ENCODE measurements at regions not wholly inside any gene's neighbourhood (a gene's known extent, or its start where the extent isn't known, plus 50 kb on each side); places are given as distances from the start of the nearest gene placed in this dataset.

DNA sequence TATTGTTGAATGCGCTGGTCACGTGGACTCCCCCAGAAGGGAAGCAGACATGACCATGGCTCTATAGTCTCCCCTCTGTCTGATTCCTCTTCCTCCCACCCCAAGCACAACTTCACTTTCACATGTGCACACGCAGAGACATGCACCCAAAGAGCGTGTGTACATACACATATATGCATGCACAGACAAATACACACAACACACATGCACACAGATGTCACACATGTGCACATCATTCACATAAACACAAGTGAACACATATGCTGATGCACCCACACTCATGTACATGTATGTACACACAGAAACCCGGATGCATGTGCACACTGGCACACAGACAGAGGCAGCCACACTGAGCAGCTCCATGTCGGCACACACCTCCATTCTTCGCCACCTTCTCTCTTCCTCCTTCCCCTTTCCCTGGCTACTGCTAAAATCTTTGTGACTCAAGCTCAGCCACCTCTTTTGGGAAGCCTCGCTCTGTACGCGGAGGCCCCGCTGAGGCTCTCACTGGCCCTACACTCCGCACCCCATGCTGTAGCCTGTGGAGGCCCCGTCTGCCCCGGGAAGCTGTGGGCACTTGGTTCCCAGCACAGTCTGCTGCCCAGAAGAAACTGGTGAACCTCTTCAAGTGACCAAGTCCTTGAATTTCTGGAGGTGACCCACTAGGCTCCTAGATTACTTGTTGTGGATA lies 101.6 kb upstream of the TEX51 start:
- peak; percentile 26 for DNase-seq

DNA sequence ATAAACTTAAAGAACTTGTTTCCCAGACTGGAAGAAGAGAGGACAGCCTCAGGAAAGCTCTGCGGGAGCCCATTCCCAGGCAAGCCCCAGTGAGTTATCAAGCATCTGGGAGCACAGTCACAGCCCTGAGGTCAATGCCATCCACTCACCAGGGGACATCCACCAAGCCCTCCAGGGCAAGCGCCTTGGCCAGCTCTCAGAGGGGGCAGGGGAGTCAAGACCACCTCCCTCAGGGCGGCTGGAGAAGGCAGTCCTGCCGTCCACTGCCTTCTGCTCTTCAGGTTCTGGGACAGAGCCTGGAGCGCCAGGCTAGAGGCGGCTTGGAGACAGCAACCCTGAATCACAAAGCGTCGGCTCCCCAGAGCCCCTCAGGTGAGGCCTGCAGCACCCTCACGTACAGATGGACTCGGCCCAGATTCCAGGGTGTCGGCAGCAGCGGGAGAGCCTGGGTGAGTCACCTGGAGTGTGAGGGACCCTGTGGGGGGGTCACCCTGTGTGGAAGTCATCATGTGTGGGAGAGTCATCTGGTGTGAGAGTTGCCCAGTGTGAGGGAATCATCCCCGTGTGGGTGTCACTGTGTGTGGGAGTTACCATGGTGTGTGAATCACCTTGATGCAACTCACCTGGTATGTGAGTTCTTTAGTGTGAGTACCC lies 100.9 kb upstream of the TEX51 start:
- DNase-seq: no peak

DNA sequence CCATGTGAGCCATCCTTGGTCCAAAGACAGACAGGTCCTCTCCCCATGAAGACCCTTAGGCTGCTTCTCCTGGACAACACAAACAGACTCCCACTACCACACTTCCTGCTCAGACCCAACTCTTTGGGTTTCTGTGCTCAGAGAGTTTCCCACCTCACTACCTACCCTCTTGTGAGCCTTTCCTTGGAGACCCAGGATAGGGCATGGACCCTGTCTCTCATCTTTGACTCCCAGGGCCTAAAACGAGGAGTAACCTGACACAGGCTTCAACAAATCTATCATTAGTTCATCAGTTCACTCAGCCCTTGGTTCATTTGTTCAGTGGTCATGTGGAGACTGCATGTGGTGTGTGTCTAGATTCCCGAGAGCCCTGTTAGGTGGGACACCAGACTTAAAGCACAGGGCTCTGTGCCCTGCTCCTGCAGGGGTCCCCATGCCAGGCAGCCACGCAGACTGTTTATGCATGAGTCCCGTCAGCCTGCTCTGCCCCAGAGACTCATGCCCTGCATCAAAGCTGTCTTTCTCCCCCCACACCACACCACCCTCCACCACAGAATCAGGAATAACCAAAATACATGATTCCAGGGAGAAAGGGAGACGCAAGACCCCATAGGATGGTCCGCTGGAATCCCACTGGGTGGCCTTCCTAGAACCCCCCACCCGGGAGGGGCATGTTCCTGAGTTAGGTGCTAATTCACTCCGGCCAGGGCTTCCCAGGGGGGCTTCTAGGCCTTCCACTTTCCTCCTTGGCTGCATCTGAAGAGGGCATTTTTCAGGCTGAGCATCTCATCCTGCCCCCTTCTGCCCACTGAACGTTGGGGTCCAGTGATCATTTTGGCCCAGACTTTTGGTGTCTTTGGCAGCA lies 100.2 kb upstream of the TEX51 start:
- no peak for DNase-seq

DNA sequence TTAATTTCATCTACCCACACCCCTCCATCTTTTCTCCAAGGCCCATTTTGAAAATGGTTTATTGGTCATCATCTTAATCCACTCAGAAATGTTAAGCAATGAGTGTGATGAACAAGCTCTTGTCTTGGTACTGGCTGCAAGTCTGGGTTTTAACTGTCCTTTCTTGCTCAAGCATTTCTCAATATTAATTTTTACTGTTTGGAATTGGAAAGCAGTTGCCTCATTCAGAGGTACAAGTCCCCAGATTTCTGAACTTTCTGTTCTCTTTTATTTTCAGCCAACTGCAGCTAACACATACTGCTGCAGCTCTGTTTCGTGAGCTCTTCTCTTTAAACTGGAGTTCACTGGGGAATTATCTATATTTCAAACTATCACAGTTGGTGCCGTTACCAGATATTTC lies 99.4 kb upstream of the TEX51 start:
- DNase-seq: peak; percentile 90

DNA sequence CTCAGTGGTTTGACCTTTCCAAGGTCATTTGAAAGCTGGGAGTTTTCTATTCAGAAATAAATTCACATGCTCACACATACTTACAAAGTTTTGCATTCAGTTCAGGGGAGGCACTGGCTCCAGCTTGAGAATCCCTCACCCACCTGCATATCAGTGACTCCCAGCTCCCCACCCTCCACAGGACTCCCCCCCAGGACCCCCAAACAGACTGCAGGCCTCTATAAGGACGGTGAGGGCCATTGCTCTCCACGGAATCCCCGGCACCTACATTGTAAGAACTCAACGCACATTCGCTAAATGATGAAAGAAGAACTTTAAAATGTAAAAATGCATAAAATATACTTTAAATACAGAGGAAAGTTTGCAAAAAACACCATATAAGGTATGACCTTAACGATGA lies 97.2 kb upstream of the TEX51 start:
- no peak for DNase-seq

DNA sequence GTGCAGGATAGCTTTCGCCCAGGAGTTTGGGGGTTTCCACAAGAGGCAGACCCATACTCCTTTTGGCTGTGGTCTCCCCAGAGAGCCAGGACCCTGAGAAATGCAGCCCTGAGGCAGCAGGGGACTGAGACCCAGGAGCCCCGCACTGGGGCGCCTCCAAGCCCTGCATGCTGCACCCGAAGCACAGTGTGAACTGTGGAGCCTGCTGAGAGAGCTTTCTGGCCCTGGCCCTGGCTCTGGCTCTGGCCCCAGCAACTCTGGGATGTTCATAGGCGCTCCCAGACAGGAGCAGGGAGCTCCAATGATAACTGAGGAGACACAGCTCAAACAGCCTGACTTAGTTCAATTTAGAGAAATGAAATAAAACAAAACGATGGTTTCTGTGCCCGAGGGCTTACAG lies 96.4 kb upstream of the TEX51 start:
- DNase-seq: no peak

DNA sequence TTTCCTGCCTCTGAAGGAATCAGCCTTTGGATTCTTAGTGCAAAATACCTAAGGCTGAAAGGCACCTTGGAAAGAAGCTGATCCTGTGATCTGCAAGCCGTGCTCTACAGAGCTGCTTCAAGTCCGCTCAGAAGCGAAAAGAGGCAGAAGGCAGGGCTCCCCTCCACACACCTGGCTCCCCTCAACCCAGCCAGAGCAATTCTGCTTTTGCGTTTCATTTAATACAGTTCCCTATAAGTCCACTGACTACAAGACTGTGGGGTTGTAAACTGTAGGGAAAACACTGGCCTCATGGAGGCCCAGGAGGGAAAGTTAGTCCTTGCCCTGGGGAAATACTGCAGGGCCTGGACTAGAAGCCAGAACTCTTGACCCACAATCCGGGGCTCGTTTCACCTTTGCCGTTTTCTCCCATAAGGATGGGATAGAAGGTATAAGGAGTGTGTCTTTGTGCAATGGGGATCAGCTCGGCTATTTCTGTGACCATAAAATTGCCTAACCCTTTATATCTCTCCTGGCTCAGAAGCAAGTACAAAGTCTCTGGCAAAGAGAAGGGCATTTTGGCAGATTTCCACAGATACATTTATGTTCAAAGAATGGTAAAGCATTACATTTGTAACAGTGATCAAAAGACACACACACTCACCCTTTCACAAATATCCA lies 95.8 kb upstream of the TEX51 start:
- DNase-seq: no peak

DNA sequence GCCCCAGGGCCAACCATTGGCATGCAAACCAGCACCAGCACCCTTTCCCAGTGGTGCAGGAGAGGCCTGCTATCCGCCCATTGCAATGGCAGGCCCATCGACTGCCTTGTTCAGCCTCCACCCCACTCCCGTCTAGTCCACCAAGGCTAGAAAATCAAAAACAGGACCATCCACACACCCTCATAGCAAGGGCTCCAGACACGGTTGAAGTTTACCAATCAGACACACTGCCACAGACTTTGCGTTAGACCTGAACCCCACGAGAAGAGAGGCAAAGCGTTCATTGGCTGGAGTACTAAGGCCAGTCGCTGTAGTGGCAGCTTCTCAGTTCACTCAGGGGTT lies 95.3 kb upstream of the TEX51 start:
- no peak for DNase-seq

DNA sequence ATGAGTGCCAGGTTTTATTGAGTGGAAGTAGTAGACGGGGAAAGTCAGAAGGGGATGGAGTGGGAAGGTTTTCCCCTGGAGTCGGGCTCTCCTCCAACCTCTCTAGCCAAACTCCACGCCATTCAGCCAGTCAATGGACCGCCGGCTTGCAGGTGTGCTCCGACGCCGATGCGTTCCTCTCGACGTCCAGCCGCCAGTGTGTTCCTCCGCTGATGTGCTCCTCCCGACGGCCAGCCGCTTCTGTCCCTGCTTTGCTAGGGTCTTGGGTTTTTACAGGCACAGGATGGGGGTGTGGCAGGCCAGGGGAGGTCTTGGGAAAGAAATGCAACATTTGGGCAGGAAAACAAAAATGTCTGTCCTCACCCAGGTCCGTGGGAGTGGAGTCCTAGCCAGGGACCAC lies 94.3 kb upstream of the TEX51 start:
- DNase-seq: no peak

DNA sequence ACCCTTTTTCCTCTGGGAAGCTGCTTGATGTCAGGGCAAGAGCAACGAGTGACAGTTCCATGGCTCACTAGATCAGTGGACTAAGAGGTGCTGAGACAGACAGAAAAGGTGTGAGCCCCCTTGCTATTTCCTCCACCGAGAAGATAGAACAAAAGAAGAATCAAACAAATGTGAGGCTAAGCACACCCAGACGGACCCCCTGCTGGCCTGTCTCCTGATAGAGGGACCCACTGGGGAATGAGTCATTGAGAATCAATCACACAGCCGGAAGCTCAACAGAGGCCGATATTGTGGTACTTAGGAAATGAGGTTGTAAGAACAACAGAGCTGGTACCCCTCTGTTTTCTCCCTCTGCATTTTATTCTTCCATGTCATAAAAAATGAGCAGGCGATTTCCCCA lies 89.8 kb upstream of the TEX51 start:
- no peak for DNase-seq

DNA sequence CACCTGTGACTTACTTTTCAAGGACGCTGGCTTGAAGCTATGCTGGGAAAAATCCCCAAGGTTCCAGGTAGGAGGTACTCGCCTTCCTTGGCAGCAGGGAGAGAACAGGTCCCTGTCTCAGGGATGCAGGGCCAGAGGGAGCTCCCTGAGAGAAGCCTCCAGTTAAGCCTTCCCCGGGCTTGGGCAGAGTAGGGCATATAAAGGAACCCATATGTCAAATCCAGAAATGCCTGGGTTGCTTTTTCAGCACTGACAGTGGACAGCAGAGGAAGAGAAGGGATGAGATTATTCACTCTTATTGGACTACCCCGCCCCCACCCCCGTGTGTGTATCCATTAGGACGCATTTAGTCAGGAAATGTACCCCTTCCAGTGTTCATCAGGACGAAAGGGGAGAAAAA lies 89.3 kb upstream of the TEX51 start:
- no peak for DNase-seq

DNA sequence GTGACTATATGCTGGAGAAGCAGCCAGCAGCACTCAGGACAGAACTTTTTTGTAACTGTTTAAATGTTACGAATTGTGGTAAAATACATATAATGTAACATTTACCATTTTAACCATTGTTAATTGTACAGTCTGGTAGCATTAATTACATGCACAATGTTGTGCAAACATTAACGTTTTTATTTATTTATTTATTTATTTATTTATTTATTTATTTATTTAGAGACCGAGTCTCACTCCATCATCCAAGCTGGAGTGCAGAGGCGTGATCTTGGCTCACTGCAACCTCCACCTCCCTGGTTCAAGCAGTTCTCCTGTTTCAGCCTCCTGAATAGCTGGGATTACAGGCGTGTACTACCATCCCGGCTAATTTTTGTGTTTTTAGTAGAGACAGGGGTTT lies 88.7 kb upstream of the TEX51 start:
- DNase-seq: no peak

DNA sequence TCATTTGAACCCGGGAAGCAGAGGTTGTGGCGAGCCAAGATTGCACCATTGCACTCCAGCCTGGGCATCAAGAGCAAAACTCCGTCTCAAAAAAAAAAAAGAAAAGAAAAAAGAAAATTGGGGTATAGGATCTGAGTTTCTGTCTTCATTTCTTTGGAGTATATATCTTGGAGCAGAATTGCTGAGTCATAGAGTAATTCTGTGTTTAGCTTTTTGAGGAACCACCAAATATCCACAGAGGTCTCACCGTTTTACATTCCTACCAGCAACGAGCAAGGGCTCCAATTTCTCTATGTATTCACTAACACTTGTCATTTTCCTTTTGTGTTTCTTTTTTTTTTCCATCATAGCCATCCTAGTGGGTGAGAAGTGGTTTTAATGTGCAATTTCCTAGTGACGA lies 87.6 kb upstream of the TEX51 start:
- DNase-seq: no peak

DNA sequence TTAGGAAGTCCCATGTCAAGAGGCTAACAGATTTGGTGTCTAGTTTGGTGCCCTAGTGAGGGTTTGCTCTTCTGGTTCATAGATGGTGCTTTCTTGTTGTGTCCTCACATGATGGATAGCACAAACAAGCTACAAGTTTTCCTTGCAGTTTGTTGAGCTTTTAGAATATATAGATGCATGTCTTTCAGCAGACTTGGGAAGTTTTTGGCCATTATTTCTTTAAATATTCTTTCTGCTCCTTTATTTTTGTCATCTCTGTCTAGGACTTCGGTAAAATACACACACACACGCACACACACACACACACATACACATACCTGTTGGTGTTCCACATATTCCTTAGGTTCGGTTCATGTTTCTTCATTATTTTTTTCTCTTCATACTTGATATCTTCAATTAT lies 81.5 kb upstream of the TEX51 start:
- no peak for DNase-seq

DNA sequence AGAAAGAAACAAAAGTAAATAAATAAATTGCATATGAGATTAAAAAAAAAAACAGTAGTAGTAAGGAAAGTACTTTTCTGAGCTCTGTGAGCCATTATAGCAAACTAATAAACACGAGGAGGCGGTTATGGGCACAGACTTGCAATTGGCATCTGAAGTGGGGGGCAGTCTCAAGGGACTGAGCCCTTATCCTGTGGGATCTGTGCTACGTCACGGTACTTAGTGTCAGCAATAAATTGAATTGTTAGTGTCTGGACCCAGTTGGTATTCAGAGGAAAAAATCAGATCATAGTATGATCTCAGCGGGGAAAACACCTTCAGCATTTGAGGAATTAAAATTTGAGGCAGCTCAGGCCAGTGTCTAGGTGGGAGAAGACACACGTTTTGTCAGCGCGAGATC lies 76.6 kb upstream of the TEX51 start:
- DNase-seq: no peak

DNA sequence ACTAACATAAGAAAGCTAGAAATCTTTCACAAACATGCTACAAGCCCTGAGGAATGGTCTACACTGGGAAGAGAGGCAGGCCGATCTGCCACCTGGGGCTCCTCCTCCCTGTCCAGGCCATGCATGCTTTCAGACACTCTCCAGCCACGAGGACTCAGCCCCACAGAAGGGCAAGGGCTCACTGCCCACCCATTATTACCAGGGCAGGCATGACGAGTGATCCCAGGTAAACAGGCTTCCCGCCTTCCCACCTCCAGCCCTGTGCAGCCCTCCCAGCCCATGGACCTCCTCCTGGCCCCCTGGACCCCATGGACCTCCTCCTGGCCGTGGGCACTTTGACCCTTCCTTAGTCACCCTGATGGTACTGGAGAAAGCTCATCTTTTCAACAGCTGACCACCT lies 75.8 kb upstream of the TEX51 start:
- no peak for DNase-seq

DNA sequence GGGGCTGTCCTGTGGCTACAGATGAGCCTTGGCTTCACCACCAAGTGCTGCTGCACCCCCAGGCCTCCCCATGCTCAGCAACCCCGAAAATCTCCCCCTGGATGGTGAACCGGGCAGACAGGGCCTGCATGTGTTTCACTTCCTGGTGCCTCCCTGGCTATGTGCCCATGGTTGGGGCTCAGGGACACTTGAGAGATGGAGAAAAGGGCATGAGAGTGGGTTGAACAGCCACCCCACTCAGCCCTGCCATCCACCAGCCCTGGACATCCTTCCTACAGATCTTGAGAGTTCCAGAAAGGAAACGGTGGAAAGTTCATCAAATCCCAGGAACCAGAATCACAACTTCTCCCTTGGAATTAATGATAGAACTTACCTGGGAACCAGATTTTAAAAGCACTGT lies 74.7 kb upstream of the TEX51 start:
- no peak for DNase-seq

DNA sequence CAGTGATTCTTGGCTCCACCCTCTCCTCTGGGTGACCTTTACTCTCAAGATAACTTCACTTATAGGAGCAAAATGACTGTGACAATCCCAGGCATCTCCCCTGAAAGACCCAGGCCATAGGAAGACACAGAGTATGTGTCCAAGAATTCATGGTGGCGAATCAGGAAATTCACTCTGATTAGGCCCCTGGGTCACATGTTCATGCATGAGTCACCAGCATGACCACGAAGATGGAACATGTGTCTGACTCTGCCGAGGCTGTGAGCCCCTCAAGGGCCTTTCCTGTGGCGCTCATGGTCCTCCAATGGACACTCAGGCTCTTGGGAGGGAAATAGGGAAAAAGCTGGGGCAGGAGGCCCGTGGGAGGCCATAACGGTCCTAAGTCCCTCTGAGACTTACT lies 74.0 kb upstream of the TEX51 start:
- DNase-seq: no peak

DNA sequence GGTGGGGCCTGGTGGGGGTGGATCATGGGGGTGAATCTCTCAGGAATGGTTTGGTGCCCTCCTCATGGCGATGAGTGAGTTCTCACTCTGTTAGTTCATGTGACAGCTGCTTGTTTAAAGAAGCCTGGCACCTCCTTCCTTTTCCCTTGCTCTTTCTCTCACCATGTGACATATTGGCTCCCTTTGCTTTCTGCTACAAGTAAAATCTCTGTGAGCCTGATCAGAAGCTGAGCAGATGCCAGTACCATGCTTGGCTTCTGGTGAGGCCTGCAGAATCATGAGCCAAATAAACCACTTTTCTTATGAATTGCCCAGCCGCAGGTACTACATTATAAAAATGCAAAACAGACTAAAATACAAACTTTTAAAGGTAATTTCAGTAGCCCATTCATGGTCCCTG lies 73.4 kb upstream of the TEX51 start:
- DNase-seq: no peak

DNA sequence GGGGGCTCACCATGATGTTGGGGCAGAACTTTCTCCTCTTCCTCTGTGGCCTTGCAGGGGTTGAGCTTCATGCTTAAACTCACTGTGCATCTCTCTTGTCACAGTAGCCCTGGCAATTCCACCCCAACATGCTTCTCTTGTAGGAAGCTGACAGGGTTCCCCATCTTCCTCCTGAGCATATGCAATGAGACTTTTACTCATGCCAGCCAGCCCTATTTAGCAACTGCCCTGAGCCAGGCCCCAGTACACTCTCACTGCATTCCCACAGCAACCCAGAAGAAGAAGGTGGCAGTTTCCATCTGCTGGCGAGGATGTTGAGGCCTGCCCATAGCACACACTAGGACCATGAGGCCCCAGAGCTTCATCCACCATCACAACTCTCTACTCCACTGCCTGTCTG lies 72.2 kb upstream of the TEX51 start:
- no peak for DNase-seq

DNA sequence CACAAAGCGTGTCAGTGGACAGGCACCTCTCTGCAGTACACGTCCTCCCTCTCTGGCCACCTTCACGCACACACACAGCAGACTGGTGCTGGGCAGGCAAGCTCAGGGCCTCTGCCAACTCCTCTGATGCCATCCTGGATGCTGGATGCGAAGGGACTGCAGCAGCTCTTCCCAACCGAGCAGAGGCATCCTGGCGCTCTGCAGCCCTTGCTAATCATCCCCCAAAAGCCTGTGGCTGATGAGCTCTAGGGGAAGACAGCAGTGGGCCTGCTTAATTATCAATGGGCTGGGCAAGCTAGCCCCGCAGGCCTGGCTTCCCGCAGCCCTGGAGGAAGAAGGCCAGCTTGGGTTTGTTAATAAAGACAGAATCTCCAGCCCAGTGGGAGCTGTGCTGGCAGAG lies 71.3 kb upstream of the TEX51 start:
- no peak for DNase-seq

DNA sequence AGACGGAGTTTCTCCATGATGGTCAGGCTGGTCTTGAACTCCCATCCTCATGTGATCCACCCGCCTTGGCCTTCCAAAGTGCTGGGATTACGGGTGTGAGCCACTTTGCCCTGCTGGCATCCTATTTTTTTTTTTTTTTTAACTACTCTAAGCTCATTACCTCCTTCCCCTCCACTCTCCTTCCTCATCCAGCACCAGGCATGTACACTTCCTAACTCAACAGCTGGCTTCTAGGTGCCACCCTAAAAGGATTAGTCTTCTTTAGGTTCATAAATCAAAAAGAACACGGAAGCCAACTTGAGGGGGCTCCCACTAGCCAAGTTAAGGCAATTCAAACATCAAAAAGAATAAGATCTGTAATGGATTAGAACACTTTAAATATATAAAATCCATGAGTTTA lies 70.6 kb upstream of the TEX51 start:
- DNase-seq: no peak

DNA sequence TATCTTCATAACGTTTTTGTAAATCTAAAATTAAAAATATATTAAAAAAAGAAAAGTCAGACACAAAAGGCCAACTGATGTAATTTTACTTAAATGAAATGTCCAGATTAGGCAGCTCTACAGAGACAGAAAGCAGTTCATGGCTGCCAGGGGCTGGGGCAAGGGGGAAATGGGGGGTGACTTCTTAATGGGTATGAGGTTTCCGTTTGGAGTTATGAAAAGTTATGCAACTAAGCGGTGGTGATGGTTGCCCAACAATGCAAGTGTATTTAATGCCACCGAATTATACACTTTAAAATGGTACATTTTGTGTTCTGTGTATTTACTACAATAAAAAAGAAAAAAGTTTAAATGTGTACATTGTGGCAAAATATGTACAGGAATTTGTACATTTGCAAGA lies 70.2 kb upstream of the TEX51 start:
- DNase-seq: peak; percentile 18

Data from SIG-M5 (cell line).